C4-2B (cell line): ENCODE measurements at regions not wholly inside any gene's neighbourhood (a gene's known extent, or its start where the extent isn't known, plus 50 kb on each side); places are given as distances from the start of the nearest gene placed in this dataset.

ENCODE experiments used
- ZFX ChIP-seq: fragments of 450-650 bp; IDR thresholded peaks from 2 replicates; pipeline ENCODE4 v1.6.1; 2017
- TF ChIP-seq, protein P1 (sequence below): fragments of 450-650 bp; conservative IDR thresholded peaks from 2 replicates; pipeline ENCODE4 v1.5.1; 2017; ENCODE audit warnings: mild to moderate bottlenecking

DNA sequence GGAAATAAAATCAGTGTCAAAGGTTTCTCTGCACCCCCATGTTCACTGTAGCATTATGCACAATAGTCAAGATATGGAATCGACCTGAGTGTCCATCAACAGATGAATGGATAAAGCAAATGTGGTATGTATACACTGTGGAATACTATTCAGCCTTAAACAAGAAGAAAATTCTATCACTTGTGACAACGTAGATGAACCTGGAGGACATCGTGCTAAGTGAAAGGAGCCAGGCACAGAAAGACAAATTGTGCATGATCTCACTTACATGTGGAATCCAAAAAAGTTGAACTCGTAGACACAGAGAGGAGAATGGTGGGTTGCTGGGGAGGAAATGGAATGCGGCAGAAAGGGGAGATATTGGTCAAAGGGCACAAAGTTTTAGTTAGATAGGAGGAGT is 136.3 kb upstream of the ESR1 start:
- TF ChIP-seq, protein P1, sequence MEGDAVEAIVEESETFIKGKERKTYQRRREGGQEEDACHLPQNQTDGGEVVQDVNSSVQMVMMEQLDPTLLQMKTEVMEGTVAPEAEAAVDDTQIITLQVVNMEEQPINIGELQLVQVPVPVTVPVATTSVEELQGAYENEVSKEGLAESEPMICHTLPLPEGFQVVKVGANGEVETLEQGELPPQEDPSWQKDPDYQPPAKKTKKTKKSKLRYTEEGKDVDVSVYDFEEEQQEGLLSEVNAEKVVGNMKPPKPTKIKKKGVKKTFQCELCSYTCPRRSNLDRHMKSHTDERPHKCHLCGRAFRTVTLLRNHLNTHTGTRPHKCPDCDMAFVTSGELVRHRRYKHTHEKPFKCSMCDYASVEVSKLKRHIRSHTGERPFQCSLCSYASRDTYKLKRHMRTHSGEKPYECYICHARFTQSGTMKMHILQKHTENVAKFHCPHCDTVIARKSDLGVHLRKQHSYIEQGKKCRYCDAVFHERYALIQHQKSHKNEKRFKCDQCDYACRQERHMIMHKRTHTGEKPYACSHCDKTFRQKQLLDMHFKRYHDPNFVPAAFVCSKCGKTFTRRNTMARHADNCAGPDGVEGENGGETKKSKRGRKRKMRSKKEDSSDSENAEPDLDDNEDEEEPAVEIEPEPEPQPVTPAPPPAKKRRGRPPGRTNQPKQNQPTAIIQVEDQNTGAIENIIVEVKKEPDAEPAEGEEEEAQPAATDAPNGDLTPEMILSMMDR: no peak
- TF ChIP-seq ZFX: no peak
